C4-2B (cell line): ENCODE measurements at regions not wholly inside any gene's neighbourhood (a gene's known extent, or its start where the extent isn't known, plus 50 kb on each side); places are given as distances from the start of the nearest gene placed in this dataset.

Experiments
- CTCF ChIP-seq: fragments of 450-650 bp; conservative IDR thresholded peaks from 2 replicates; pipeline ENCODE4 v1.5.1; 2017; ENCODE audit warnings: mild to moderate bottlenecking
- ZFX ChIP-seq: fragments of 450-650 bp; IDR thresholded peaks from 2 replicates; pipeline ENCODE4 v1.6.1; 2017

DNA sequence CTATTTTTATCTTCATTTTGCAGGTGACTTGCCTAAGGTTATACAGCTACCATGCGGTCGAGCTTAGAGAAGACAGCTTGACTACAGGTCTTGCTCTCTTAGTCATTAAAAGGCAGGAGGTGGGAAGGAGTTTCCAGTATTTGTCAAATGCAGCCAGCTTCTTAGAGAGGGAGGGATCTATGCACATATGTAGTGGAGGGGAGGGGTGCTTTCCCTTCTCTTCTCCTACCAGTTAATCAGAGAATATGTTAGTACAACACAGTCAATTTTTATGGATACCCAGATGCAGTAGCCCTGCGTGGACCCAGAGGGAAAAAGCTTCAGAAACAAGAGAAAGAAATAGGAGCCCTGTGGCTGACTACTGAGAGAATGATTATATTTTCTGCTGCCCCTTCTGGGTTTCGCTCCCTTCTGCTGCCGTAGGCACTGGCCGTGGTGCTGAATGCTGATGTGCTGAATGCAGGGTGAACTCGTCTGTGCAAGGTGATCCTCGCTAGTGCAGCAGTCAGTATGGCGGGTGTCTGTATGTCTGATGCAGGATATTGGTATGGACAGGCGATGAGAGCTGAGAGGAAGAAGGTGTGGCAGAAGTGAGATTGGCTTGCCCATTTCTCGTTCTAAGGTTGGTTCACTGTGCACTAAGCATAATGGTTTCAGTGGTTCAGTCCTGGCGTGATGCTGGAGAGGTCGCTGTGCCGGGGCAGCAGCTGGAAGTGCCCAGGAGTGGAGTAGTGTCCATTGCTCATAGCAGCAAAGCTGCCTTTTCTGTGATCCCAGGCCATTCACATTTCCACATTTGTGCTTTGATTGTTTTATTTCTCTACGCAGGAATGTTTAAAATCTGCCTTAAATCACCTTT lies 189.2 kb upstream of the PODXL start:
- TF ChIP-seq CTCF (no peak), ZFX (no peak)
